ENCODE measurements at regions not wholly inside any gene's neighbourhood (a gene's known extent, or its start where the extent isn't known, plus 50 kb on each side); places are given as distances from the start of the nearest gene placed in this dataset.

- TF ChIP-seq CTCF (IDR thresholded peaks at IDR 0.05 in 2 of 3, conservative IDR thresholded peaks at IDR 0.05 in 1 of 3; ENCODE audit: insufficient read depth in 2 of 3, low read depth in 1 of 3, low read length in 3 of 3) (no peak), NR2C2 (CRISPR knock-in tag; IDR thresholded peaks at IDR 0.05) (no peak), NR2C2 (tag; IDR thresholded peaks at IDR 0.05) (no peak), GATA2 (CRISPR knock-in tag; IDR thresholded peaks at IDR 0.05) (no peak), MAZ (CRISPR knock-in tag; conservative IDR thresholded peaks at IDR 0.05 in 1 of 2, IDR thresholded peaks at IDR 0.05 in 1 of 2) (no peak), ZNF408 (CRISPR knock-in tag; IDR thresholded peaks at IDR 0.05; ENCODE audit: low read depth) (no peak), GMEB1 (CRISPR knock-in tag; IDR thresholded peaks at IDR 0.05) (no peak), TEAD2 (tag; IDR thresholded peaks at IDR 0.05) (no peak)
Observed at GRCh38 chr1:95924684-95925083, 690.7 kb downstream of the RWDD3 start (continued).

- no peaks in the 10 kb centered on the region for H3K36me3 ChIP-seq (ENCODE audit: control insufficient read depth, insufficient read depth, low read length)
- H3K27ac ChIP-seq (ENCODE audit: extremely low read depth, low read depth, low read length), result no peak overlapping the region
- no peaks in the 10 kb centered on the region for H3K79me2 ChIP-seq (ENCODE audit: control insufficient read depth, insufficient read depth, low read length)
- H3K9me1 ChIP-seq (ENCODE audit: control insufficient read depth, insufficient read depth, low read length), result no peaks in the 10 kb centered on the region
- no peak overlapping the region for H2AFZ ChIP-seq (ENCODE audit: low read depth, low read length)
- no TSS peak for BruUV-seq (replicated peaks)
- no peak overlapping the region for H3K4me3 ChIP-seq
- CTCF ChIA-PET (ENCODE audit: low intra/inter-chr PET ratio), result no interaction called here
- intact Hi-C loops (cut with micrococcal nuclease), result no loop called here
- in situ Hi-C loops (cut with MboI), result no loop called here
- DNase-seq (ENCODE audit: extremely low read depth in 1 of 4, low spot score in 3 of 4) (no peak), ATAC-seq (no peak), FAIRE-seq (no peak)
- no peaks in the 10 kb centered on the region; the same call in 1 of the 2 replicates for H3K9me3 ChIP-seq (replicated peaks; ENCODE audit: control insufficient read depth, insufficient read depth, low read depth, low read length)
- no peaks in the 10 kb centered on the region for H3K4me1 ChIP-seq (replicated peaks in 1 of 2; ENCODE audit: control insufficient read depth in 2 of 2, insufficient read depth in 2 of 2, low read length in 2 of 2)
- H3K27me3 ChIP-seq (ENCODE audit: control insufficient read depth in 2 of 2, insufficient read depth in 2 of 2, low read length in 2 of 2), result no peaks in the 10 kb centered on the region
- no peak overlapping the region for H3K9ac ChIP-seq (ENCODE audit: insufficient read depth in 1 of 2, low read depth in 2 of 2, low read length in 2 of 2)
- H3K4me2 ChIP-seq (ENCODE audit: insufficient read depth, low read length), result no peak overlapping the region
- POLR2A ChIA-PET, result no interaction called here
- whole genome bisulfite sequencing (ENCODE audit: insufficient coverage, low coverage, missing lambda C conversion rate), result 0% methylated on average over 1 of the region's 1 CpG
- no peaks in the 10 kb centered on the region for H4K20me1 ChIP-seq (replicated peaks; ENCODE audit: control insufficient read depth, insufficient read depth, low read length)
- TF ChIP-seq CEBPB (tag; IDR thresholded peaks at IDR 0.05) (no peak), ILK (tag; IDR thresholded peaks at IDR 0.05; ENCODE audit: borderline replicate concordance, low read depth) (no peak), COPS2 (conservative IDR thresholded peaks at IDR 0.05) (no peak), NKRF (IDR thresholded peaks at IDR 0.05; ENCODE audit: borderline replicate concordance) (no peak), CLOCK (CRISPR knock-in tag; IDR thresholded peaks at IDR 0.05; ENCODE audit: borderline replicate concordance) (no peak)
Observed at GRCh38 chr1:95926331-95926730, 692.3 kb downstream of the RWDD3 start.
